Activated gamma-delta T cell treated with anti-CD3 and anti-CD28 coated beads, Interleukin-2, amount 50 U/mL, for 16 hours (primary cell): ENCODE measurements at regions not wholly inside any gene's neighbourhood (a gene's known extent, or its start where the extent isn't known, plus 50 kb on each side); places are given as distances from the start of the nearest gene placed in this dataset.

Experiments used
- DNase-seq: peaks from one replicate; pipeline ENCODE4 v3.0.0-alpha.2; 2020; ENCODE audit warnings: low read depth

- DNase-seq: no peak
Observed at GRCh38 chr2:9772035-9772998, 71.0 kb upstream of the TAF1B start.

DNA sequence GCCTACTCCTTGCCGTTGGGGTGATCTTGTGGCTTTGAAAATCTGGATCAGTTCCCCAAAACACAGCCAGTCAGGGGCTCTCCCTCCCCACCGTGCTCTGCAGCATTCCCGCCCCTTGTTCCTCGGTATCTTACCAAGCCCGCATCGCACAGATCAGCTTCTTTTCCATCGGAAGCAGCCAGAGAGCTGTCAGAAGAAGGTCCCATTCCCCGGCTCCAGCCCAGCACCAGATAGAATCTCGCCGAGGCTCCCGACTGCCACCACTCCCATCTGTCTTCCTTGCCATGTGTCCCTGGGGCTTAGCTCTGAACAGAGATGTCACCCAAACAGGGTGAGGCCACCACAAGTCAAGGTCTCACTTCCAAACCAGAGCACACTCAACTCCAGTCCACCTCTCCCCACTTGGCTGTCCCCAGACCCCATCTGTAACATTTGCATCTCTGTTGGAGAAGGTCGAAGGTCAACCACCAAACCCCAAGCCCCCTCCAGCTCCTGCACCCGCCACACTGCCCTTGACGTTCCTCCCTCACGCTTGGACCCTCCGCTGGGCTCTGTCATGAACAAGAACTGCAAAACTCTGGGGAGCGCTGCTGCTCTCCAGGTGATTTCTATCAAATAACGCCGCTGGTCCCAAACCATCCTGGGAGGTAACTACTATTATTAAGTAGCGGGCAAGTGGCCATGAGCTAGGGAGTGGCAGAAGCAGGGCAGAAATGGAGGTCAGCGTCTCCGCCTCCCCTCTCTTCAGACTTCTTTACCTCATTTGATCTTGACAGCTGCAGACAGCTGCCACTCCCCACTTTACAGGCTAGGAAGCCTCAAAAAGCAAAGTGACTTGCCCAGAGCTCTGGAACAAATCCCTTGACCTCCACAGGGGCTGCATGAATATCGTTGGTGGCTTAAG is 70.0 kb upstream of the TAF1B start:
- DNase-seq: no peak

DNA sequence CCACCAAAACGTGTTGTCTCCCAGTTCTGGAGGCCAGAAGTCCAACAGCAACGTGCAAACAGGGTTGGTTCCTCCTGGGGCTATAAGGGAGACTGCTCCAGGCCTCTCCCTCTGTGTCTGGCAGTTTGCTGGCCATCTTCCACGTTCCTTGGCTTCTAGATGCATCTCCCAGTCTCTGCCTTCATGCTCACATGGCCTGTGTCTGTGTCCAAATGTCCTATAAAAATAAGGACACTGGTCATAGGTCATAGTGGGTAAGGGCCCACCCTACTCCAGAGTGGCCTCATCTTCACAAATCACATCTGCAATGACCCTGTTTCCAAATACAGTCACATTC is 69.4 kb upstream of the TAF1B start:
- DNase-seq: no peak

GRCh38 chr2:9774266-9774665 is 69.0 kb upstream of the TAF1B start:
- DNase-seq: no peak

GRCh38 chr2:9775351-9775750 is 67.9 kb upstream of the TAF1B start:
- DNase-seq: no peak

DNA sequence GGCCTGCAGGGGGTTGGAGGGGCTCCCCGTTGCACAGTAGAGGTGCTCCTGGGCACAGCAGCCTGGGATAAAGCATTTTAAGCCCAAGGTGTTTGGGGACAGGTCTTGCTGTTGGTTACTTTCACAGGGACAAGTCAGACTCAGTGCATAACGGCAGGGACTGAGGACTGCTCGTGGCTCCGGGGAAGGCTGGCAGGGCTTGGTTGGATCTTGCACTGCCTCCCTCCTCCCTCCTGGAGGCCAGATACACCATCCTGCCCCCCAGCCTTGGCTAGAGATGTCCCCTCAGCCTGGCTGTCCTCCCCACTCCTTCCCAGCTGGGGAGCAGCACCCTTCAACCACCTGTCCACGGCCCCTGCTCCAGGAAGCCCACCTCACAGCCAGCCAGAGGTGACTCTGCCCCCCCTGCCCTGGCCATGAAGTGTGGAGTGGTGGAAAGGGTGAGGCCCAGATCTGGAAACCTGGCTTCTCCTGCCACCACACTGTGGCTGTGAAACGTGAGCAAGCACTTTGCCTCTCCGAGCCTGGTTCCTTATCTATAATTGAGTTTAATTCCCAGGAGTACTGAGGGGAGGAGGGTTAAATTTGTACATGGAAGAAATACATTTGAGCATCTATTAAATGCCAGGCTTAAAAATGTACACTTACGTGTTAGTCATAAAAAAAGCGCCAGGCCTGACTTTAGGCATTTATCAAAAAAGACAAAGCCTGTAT is 67.1 kb upstream of the TAF1B start:
- no peak for DNase-seq

GRCh38 chr2:9777081-9777480 is 66.2 kb upstream of the TAF1B start:
- DNase-seq: no peak

GRCh38 chr2:9778012-9778411 is 65.3 kb upstream of the TAF1B start:
- no peak for DNase-seq

GRCh38 chr2:9778471-9779316 is 64.6 kb upstream of the TAF1B start:
- no peak for DNase-seq

- no peak for DNase-seq
Observed at GRCh38 chr2:9779596-9780264, 63.5 kb upstream of the TAF1B start.

DNA sequence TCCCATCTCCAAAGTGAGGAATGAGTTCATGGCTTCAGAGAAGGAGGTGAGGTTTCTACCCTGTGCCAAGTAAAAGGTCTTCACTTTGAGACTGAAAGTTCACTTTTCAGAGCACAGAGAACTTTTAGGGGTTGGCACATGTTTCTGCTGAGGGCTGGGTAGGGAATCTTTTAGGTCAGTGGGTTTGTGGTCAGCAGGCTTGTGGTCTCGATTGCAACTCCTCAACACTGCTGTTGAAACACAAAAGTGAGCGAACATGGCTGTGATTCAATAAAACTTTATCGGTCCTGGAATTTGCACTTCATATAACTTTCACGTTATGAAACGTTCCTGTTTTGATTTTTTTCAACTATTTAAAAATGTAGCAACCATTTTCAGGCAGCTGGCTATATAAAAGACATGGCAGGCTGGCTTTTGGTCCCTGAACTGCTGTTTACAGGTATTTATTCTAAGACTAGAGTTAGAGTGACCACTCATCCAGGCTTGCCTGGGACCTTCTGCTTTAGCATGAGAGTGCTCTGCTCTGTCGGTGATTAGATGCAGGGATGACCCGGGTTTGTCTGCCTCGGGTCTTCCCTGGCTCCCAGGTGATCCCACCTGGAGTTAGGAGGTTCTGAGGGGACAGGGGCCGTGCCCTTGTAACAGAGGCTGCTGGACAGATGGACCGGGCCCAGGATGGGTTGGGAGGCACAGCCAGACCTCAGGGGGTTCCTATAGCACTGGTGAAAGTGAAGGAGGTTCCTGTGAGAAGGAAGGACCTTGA is 62.7 kb upstream of the TAF1B start:
- DNase-seq: no peak

GRCh38 chr2:9781252-9781651 is 62.0 kb upstream of the TAF1B start:
- no peak for DNase-seq

GRCh38 chr2:9782197-9782719 is 61.0 kb upstream of the TAF1B start:
- DNase-seq: peak; percentile 42

- no peak for DNase-seq
Observed at GRCh38 chr2:9789371-9789770, 53.9 kb upstream of the TAF1B start.

DNA sequence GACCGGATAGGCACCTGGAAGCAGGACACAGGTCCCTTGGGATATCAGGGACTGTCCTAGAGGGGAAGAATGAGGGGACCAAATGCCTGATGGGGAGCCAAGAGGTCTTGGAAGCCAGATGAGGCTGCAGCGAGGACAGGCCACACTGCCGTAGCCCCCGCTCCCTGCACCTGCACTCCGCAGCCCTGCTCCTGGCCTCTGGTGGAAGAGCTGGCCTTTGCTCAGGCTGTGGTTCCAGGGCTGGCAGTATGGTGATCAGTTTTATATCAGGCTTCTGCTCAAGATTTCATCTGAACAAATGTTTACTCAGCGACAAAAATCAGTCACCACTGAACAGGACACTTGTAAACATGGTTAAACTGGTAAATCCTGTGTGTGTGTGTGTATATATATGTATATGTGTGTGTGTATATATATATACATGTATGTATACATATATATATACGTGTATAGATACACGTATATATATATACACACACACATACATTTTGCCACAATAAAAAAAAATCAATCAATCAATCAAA is 52.5 kb upstream of the TAF1B start:
- DNase-seq: no peak

GRCh38 chr2:9791711-9792110 is 51.6 kb upstream of the TAF1B start:
- DNase-seq: no peak

DNA sequence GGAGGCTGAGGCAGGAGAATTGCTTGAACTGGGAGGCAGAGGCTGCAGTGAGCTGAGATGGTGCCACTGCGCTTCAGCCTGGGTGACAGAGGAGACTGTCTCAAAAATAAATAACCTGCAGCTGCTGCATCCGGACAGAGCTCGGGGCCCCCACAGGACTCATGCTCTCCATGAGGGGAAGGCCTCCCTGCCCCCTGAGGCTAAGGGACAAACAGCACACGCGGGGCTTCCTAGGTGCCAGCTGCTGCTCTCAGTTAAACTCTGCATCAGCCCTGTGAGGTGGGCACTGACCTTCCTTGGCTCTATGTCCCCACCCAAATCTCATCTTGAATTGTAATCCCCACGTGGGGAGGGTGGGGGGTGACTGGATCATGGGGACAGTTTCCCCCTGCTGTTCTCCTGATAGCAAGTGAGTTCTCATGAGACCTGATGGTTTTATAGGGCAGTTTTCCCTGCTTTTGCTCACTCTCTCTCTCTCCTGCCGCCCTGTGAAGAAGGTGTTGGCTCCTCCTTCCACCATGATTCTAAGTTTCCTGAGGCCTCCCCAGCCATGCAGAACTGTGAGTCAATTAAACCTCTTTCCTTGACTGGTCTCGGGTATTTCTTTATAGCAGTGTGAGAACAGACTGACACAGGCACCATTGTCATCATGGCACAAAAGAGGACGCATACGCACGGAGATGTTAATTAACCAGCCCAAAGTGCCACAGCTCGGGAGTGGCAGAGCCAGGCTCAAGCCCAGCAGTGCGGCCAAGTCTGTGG is 49.9 kb upstream of the TAF1B start:
- DNase-seq: no peak
